ENCODE measurements at regions not wholly inside any gene's neighbourhood (a gene's known extent, or its start where the extent isn't known, plus 50 kb on each side); places are given as distances from the start of the nearest gene placed in this dataset.

DNA sequence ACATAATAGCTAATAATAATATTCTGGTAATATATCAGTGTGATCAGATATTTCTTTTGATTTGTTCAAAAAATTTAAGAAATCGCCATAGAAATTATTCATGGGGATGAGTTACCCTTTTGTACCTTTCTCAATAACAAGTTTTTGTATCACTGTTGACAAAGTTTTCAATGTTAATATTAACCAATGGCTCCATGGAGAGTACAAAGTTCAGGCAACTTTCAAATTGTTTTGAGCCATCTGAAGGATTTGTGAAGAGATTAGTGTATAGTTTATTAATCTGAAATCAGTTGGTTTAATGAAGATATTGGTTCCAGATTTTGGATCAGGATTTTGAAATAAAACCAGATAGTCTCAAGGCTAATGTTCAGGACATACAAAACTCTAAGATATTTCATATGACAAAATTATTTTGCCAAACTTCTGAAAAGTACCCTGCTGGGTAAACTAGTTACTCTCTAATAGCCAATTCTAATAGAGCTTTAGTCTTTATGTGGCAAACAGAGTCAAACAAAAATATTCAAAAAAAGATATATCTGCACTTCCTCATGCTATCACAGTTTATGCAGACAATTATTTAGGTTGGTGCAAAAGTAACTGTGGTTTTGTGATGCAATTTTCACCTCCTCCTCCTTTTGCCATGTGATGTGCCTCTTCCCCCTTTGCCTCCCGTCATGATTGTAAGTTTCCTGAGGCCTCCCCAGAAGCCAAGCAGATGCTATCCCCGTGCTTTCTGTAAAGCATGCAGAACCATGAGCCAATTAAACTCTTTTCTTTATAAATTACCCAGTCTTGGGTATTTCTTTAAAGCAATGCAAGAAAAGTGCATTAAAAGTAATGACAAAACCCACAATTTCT lies 1105.0 kb downstream of the PLA2G4A start:
- no peaks in the 10 kb centered on the region for H3K79me2 ChIP-seq (ENCODE audit: insufficient read depth, low read length)
- H3K4me2 ChIP-seq (ENCODE audit: insufficient read depth, low read length), result no peak overlapping the region
- H3K4me3 ChIP-seq (ENCODE audit: insufficient read depth, low read length), result no peak overlapping the region
- no peaks in the 10 kb centered on the region for H3K9me3 ChIP-seq (ENCODE audit: low read depth, low read length)
- no peaks in the 10 kb centered on the region for H3K27me3 ChIP-seq (ENCODE audit: insufficient read depth, low read length)
- no peaks in the 10 kb centered on the region for H4K20me1 ChIP-seq (ENCODE audit: insufficient read depth, low read length)
- DNase-seq (ENCODE audit: insufficient read length, low spot score, missing footprints), result no peak
- no peak overlapping the region for H2AFZ ChIP-seq (ENCODE audit: low read length)
- TF ChIP-seq, protein P1, sequence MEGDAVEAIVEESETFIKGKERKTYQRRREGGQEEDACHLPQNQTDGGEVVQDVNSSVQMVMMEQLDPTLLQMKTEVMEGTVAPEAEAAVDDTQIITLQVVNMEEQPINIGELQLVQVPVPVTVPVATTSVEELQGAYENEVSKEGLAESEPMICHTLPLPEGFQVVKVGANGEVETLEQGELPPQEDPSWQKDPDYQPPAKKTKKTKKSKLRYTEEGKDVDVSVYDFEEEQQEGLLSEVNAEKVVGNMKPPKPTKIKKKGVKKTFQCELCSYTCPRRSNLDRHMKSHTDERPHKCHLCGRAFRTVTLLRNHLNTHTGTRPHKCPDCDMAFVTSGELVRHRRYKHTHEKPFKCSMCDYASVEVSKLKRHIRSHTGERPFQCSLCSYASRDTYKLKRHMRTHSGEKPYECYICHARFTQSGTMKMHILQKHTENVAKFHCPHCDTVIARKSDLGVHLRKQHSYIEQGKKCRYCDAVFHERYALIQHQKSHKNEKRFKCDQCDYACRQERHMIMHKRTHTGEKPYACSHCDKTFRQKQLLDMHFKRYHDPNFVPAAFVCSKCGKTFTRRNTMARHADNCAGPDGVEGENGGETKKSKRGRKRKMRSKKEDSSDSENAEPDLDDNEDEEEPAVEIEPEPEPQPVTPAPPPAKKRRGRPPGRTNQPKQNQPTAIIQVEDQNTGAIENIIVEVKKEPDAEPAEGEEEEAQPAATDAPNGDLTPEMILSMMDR (IDR thresholded peaks at IDR 0.05; ENCODE audit: extremely low read depth, low read depth, low read length), result no peak
- no peak overlapping the region for H3K27ac ChIP-seq (ENCODE audit: low read depth, low read length)
- no peaks in the 10 kb centered on the region for H3K4me1 ChIP-seq (ENCODE audit: insufficient read depth, low read length)
- H3K36me3 ChIP-seq (ENCODE audit: insufficient read depth, low read length), result no peaks in the 10 kb centered on the region

DNA sequence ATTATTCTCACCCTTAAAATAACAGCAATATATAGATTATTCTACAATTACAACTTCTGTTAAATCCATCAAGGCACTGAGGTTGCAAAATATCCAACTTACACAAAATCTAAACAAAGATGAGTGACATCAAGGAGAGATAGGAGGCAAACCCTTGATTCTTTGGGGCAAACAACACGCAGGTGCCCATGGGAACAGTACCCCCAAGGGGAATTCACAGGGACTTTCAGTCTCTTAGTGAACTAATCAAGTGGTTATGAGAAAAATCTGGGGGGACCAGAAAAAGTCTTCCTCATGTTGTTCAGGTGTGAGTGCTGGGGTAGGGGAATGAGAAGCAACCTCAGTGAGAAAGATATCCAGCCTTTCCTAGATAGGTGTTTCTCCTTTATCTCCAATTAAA lies 1107.9 kb downstream of the PLA2G4A start:
- H2AFZ ChIP-seq (ENCODE audit: low read length), result no peak overlapping the region
- TF ChIP-seq, protein P1 (IDR thresholded peaks at IDR 0.05; ENCODE audit: extremely low read depth, low read depth, low read length), result no peak

DNA sequence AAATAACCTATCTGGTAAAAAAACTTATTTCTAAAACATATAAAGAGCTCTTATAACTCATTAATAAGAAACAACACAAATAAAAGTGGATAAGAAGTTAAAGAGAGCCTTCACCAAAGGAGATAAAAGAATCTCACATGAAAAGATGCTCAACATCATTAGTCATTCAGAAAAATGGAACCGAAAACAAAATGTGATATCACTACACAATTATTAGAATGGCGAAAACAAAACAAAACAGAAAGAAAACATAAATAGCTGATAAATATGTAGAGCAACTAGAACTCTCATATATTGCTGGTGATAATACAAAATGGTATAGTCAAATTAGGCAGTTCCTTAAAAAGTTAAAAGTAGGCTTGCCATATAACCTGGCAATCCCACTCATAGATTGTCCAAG lies 1109.3 kb downstream of the PLA2G4A start:
- Histone ChIP-seq H3K27me3 (ENCODE audit: insufficient read depth, low read length) (no peaks in the 10 kb centered on the region), H3K4me2 (ENCODE audit: insufficient read depth, low read length) (no peak overlapping the region), H4K20me1 (ENCODE audit: insufficient read depth, low read length) (no peaks in the 10 kb centered on the region), H3K4me1 (ENCODE audit: insufficient read depth, low read length) (no peaks in the 10 kb centered on the region), H3K9me3 (ENCODE audit: low read depth, low read length) (no peaks in the 10 kb centered on the region), H3K4me3 (ENCODE audit: insufficient read depth, low read length) (no peak overlapping the region), H3K36me3 (ENCODE audit: insufficient read depth, low read length) (no peaks in the 10 kb centered on the region), H2AFZ (ENCODE audit: low read length) (no peak overlapping the region), H3K79me2 (ENCODE audit: insufficient read depth, low read length) (no peaks in the 10 kb centered on the region), H3K27ac (ENCODE audit: low read depth, low read length) (no peak overlapping the region)
- DNase-seq (ENCODE audit: insufficient read length, low spot score, missing footprints), result no peak
- TF ChIP-seq, protein P1 (IDR thresholded peaks at IDR 0.05; ENCODE audit: extremely low read depth, low read depth, low read length), result no peak

More for the DNA sequence above, 1107.9 kb downstream of the PLA2G4A start:
- H3K36me3 ChIP-seq (ENCODE audit: insufficient read depth, low read length), result no peaks in the 10 kb centered on the region
- DNase-seq (ENCODE audit: insufficient read length, low spot score, missing footprints), result no peak
- no peaks in the 10 kb centered on the region for H4K20me1 ChIP-seq (ENCODE audit: insufficient read depth, low read length)
- no peaks in the 10 kb centered on the region for H3K9me3 ChIP-seq (ENCODE audit: low read depth, low read length)
- H3K4me2 ChIP-seq (ENCODE audit: insufficient read depth, low read length), result no peak overlapping the region
- no peak overlapping the region for H3K27ac ChIP-seq (ENCODE audit: low read depth, low read length)
- H3K4me1 ChIP-seq (ENCODE audit: insufficient read depth, low read length), result no peaks in the 10 kb centered on the region
- H3K4me3 ChIP-seq (ENCODE audit: insufficient read depth, low read length), result no peak overlapping the region
- no peaks in the 10 kb centered on the region for H3K79me2 ChIP-seq (ENCODE audit: insufficient read depth, low read length)
- H3K27me3 ChIP-seq (ENCODE audit: insufficient read depth, low read length), result no peaks in the 10 kb centered on the region

DNA sequence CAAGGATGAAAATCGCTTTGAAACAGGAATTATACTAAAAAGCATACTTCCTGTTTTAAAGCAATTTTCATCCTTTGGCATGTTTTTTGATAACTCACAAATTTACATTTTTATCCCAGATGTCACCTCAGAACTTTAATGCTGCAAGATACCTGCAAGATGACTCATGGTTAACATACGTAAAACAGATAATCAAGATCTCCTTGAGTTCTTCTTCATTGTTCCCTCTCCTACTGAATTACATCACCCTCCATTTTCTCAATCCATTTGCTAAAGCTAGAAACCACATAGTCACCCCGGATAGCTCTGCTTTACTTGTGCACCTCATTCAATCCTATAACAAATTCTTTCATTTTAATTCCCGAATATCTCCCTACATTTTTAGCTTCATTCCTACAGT lies 1114.2 kb downstream of the PLA2G4A start:
- no peaks in the 10 kb centered on the region for H3K79me2 ChIP-seq (ENCODE audit: insufficient read depth, low read length)
- DNase-seq (ENCODE audit: insufficient read length, low spot score, missing footprints), result no peak
- no peaks in the 10 kb centered on the region for H3K27me3 ChIP-seq (ENCODE audit: insufficient read depth, low read length)
- H3K4me2 ChIP-seq (ENCODE audit: insufficient read depth, low read length), result no peak overlapping the region
- no peak overlapping the region for H3K4me3 ChIP-seq (ENCODE audit: insufficient read depth, low read length)
- H2AFZ ChIP-seq (ENCODE audit: low read length), result no peak overlapping the region
- H3K4me1 ChIP-seq (ENCODE audit: insufficient read depth, low read length), result no peaks in the 10 kb centered on the region
- no peaks in the 10 kb centered on the region for H4K20me1 ChIP-seq (ENCODE audit: insufficient read depth, low read length)
- H3K36me3 ChIP-seq (ENCODE audit: insufficient read depth, low read length), result no peaks in the 10 kb centered on the region
- H3K9me3 ChIP-seq (ENCODE audit: low read depth, low read length), result no peaks in the 10 kb centered on the region
- TF ChIP-seq, protein P1 (IDR thresholded peaks at IDR 0.05; ENCODE audit: extremely low read depth, low read depth, low read length), result no peak
- no peak overlapping the region for H3K27ac ChIP-seq (ENCODE audit: low read depth, low read length)
